Mucosa of descending colon (tissue), 3 donors: ENCODE measurements at regions not wholly inside any gene's neighbourhood (a gene's known extent, or its start where the extent isn't known, plus 50 kb on each side); places are given as distances from the start of the nearest gene placed in this dataset.

Experiments used
- ATAC-seq: fragments of 200-7000 bp; cut with Tn5 transposase; one replicate; pipeline ENCODE4 v1.9.1; 2020; ENCODE audit warnings: mild to moderate bottlenecking, moderate library complexity
- DNase-seq, 3 donors: peaks; one replicate each; pipeline ENCODE4 v3.0.0-alpha.2; 2020
- H3K36me3 ChIP-seq: fragments of 200-600 bp; one replicate; pipeline ENCODE4 v1.8.0; 2021; ENCODE audit warnings: low read depth, mild to moderate bottlenecking
- H3K4me1 ChIP-seq: fragments of 200-600 bp; one replicate; pipeline ENCODE4 v1.8.0; 2021; ENCODE audit warnings: low read depth, mild to moderate bottlenecking
- H3K4me3 ChIP-seq: fragments of 200-600 bp; one replicate; pipeline ENCODE4 v1.8.0; 2021; ENCODE audit warnings: mild to moderate bottlenecking
- H3K9me3 ChIP-seq: fragments of 200-600 bp; one replicate; pipeline ENCODE4 v1.8.0; 2021; ENCODE audit warnings: mild to moderate bottlenecking
- intact Hi-C, 2 donors: fragments of 100-400 bp; cut with DNase I in 1 of 2; cut with micrococcal nuclease in 1 of 2; formaldehyde crosslinking; loops; one replicate each; pipeline versions ENCODE4 v1.11.0 to v1.11.1; 2022; cut with DNase I, micrococcal nuclease
- TF ChIP-seq, protein P1 (sequence below): fragments of 200-600 bp; IDR thresholded peaks from one replicate; pipeline ENCODE4 v1.8.0; 2022; ENCODE audit warnings: antibody characterized with exemption, mild to moderate bottlenecking
- donor health status: DM: no; HTN: no; CAD: no; lungs with moderate emphysema.
- donor health status: DM: no; HTN: no; CAD: no.
- donor health status: DM: no; HTN: yes; CAD: no.

DNA sequence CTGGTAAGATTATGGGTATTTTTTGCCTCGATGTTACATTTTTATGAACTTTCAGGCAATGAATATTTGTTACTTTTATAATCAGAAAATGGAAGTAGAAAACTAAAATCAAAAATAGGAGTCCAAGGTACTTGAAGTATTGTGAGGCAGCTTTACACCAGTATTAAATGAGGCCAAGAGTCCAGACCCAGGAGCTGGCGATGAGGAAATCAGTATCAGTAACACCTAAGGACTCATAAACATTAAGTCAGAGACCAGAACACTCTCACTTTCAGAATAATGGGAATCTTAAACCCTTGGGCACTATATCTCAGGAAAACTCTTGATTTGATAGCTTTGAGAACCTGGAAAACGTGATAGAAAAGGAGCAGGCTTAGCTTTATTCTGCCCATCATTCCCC lies 208.8 kb downstream of the GXYLT1 start:
- ATAC-seq (no peak), DNase-seq (no peak)
- intact Hi-C loops, result no loop called here
- TF ChIP-seq, protein P1, sequence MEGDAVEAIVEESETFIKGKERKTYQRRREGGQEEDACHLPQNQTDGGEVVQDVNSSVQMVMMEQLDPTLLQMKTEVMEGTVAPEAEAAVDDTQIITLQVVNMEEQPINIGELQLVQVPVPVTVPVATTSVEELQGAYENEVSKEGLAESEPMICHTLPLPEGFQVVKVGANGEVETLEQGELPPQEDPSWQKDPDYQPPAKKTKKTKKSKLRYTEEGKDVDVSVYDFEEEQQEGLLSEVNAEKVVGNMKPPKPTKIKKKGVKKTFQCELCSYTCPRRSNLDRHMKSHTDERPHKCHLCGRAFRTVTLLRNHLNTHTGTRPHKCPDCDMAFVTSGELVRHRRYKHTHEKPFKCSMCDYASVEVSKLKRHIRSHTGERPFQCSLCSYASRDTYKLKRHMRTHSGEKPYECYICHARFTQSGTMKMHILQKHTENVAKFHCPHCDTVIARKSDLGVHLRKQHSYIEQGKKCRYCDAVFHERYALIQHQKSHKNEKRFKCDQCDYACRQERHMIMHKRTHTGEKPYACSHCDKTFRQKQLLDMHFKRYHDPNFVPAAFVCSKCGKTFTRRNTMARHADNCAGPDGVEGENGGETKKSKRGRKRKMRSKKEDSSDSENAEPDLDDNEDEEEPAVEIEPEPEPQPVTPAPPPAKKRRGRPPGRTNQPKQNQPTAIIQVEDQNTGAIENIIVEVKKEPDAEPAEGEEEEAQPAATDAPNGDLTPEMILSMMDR, result no peak
- Histone ChIP-seq H3K4me3 (no peak overlapping the region), H3K36me3 (no peaks in the 10 kb centered on the region), H3K4me1 (peaks cover 4% of the 10 kb centered on the region), H3K9me3 (no peaks in the 10 kb centered on the region)

DNA sequence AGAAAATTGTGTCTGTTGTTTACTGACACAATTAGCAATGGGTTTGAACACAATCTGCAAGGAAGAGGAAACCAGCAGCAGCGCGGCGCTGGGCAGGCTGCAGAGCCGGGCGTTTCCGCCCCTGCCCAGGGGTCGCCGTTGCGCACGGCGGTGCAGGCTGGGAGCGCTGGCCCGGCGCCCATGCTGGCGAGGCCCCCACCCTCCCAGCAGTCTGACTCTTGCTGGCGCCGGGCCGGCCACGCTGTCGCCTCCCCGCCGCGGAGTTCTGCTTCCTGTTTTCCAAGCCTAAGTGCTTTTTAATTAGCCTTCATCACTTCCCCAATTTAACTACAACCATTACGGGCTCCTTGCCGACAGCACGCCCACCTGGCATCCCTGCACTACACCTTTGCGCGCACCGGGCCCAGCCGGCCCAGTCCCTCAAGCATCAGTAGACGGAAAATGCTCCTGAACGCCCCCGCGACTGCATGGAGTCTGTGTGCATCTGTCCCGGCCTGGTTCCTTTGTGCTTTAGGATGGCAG lies 212.1 kb downstream of the GXYLT1 start:
- peak; percentile 65 for ATAC-seq
- Histone ChIP-seq H3K4me3 (no peak overlapping the region), H3K9me3 (no peaks in the 10 kb centered on the region), H3K4me1 (peaks cover 4% of the 10 kb centered on the region), H3K36me3 (no peaks in the 10 kb centered on the region)
- peak; percentile 36 to 62 (median 48) for DNase-seq
- intact Hi-C loops, result no loop called here
- TF ChIP-seq, protein P1, result no peak

DNA sequence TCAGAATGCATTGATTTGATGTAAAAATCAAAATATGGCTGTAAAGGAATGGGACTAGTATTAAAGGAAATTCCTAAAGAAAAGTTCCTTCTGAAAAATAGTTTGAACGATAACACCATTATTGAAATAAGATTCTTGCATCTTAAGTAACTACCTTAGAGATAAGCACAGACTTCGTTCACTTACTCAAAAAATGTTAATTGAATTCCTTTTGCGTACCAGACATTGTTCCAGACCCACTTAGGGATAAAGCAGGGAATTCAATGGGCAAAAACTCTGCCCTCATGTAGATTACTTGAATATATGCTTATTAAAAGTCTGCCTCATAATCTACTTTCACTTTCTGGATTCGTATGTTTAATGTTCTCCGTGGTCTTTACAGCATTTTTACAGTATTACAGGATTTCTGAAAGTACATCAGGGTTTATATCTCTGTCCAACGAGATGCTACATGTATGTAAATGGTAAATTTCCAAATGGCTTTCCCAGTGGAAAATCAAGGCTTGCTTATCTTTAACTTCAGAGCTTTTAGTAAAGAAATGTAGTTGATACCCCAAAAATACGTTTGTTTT lies 213.7 kb downstream of the GXYLT1 start:
- H3K4me3 ChIP-seq, result no peak overlapping the region
- DNase-seq, result no peak
- intact Hi-C loops, result no loop called here

DNA sequence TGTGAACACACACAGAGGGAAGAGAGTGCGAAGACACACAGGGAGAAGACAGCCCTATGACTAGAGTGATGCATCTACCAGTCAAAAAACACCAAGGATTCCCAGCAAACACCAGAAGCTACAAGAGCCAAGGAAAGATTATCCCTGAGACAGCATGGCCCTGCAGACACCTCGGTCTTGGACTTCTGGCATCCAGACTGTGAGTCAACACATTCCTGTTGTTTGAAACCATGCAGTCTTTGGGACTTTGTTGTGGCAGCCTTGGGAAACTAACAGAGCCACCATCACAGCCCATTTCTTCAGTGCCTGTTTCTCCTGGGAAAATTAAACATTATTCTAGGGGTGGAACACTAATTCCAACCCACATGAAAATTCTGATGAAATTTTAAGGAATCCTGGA lies 220.6 kb downstream of the GXYLT1 start:
- Histone ChIP-seq H3K4me3 (no peak overlapping the region), H3K4me1 (no peaks in the 10 kb centered on the region), H3K9me3 (no peaks in the 10 kb centered on the region), H3K36me3 (no peaks in the 10 kb centered on the region)
- no peak for ATAC-seq
- DNase-seq, result no peak
- TF ChIP-seq, protein P1, result no peak
- intact Hi-C loops, result no loop called here

More for the DNA sequence above, 213.7 kb downstream of the GXYLT1 start:
- TF ChIP-seq, protein P1, result no peak
- Histone ChIP-seq H3K9me3 (no peaks in the 10 kb centered on the region), H3K36me3 (no peaks in the 10 kb centered on the region), H3K4me1 (peaks cover 4% of the 10 kb centered on the region)
- no peak for ATAC-seq

DNA sequence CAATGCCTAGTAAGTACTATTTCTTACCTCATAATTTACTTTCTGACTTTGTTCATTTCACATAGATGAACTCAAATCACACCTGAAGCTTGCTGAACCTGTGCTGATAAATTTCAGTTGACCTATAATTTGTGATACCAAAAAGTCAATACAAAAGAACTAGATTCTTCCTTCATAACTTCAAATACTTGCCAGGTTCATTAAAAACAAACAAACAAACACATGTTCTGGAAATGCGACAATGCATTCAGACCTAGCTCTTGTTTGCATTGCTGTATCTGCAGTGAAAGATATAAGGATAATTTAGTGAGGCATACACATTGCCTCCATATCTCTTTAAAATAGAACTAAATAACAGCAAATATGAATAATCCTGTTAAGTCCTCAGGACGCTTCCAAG lies 221.3 kb downstream of the GXYLT1 start:
- H3K4me1 ChIP-seq, result no peaks in the 10 kb centered on the region
- H3K36me3 ChIP-seq, result no peaks in the 10 kb centered on the region
- ATAC-seq, result no peak
- TF ChIP-seq, protein P1, result no peak
- intact Hi-C loops, result no loop called here
- no peak overlapping the region for H3K4me3 ChIP-seq
- no peak for DNase-seq
- H3K9me3 ChIP-seq, result no peaks in the 10 kb centered on the region

DNA sequence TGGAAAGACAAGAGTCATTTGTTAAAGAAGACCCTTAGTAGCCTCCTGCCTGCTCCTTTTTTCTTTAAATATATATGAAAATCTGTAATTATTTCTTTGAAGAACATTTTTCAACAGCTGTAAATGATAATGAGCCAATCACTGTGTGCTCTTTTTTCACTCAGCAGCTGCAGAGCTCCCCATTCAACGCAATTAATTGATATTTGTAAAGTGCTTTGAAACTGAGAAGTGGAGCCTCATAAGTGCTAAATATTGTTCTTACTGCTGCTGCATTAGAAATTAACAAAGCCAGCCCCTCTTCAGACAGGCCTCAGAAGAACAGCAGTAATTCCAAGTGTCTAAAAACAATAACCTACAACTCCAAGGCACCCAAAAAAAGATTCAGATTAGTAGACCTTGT lies 224.3 kb downstream of the GXYLT1 start:
- H3K36me3 ChIP-seq, result no peaks in the 10 kb centered on the region
- intact Hi-C loops, result no loop called here
- H3K4me1 ChIP-seq, result no peaks in the 10 kb centered on the region
- DNase-seq (no peak), ATAC-seq (no peak)
- H3K4me3 ChIP-seq, result no peak overlapping the region
- H3K9me3 ChIP-seq, result no peaks in the 10 kb centered on the region
- TF ChIP-seq, protein P1, result no peak
